NCI-H2171 (cell line): ENCODE measurements at regions not wholly inside any gene's neighbourhood (a gene's known extent, or its start where the extent isn't known, plus 50 kb on each side); places are given as distances from the start of the nearest gene placed in this dataset.

ENCODE experiments used
- DNase-seq: peaks from one replicate; lab custom pipeline; 2025; lab: John Stamatoyannopoulos, UW

DNA sequence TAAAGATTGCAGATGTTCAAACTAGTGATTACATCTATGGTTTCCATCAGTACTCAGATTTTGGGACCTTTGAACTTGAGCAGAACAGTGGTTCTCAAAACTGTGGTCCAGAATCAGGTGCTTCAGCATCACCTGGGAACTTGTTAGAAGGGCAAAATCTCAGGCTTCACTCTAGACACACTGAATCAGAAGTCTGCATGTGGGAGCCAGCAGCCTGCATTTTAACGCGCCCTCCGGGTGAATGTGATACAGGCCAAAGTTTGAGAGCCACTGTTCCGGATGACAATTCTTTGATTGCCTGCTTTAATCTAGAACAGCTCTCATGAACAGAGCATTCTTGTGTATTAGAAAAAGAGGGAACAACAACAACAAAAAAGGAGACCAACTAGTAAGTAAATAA is 261.7 kb downstream of the GPD2 start:
- DNase-seq = no peak

GRCh38 chr2:156700681-156701080 is 264.5 kb downstream of the GPD2 start:
- DNase-seq = no peak

GRCh38 chr2:156702541-156702940 is 266.4 kb downstream of the GPD2 start:
- DNase-seq = no peak

- DNase-seq = no peak
Observed at GRCh38 chr2:156703642-156704041, 267.5 kb downstream of the GPD2 start.

DNA sequence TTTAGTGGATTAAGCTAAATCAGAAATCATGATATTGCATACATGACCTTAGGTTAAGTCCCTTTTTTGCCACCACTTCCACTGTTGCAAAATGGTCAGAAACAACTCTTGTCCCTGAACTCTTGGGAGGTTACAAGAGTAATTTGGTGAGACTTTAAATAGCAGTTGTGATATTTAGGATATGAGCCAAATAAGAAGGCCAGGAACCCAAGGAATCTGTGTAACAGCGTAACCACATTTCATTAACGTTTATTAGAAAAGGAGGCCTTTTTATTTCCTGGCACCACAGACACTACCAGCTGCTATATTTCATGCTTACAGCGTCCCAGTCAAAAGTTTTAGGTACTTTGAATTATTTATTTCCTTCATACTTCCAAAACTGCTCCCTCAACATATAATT is 268.0 kb downstream of the GPD2 start:
- no peak for DNase-seq

DNA sequence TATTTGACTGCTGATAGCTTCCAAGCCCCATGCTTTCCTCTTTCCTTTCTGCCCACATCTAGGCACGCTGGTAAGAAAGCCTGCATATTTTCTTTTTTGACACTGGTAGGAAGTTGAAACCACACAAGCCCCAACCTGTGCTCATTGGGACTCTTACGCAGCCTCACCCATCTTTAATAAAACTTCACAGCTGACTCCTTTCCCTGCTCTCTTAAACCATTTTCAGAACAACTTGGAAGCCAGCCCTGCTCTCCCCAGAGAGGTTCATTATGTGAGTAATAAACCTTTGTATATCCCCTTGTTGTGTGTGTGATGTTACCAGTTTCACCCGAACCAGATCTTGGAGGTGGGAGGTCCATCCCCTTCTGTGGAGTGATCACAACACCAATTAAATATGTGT is 268.4 kb downstream of the GPD2 start:
- DNase-seq = no peak

DNA sequence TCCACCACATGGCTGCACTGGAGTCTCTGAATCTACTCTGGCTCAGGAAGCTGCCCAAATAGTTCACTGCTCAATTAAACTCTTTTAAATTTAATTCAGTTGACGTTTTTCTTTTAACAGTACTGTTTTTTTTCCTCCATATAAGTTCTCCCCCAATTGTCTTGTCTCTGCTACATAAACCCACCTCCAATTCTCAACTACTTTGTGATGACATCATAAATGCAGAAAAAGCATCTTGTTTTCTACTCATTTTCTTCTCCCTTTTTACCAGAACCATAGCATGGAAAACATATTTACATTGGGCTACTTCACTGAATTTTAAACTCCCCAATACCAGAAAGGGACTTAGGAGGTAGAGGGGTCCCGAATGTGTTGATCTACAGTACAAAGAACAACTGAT is 270.4 kb downstream of the GPD2 start:
- no peak for DNase-seq

GRCh38 chr2:156708051-156708450 is 271.9 kb downstream of the GPD2 start:
- DNase-seq = no peak

DNA sequence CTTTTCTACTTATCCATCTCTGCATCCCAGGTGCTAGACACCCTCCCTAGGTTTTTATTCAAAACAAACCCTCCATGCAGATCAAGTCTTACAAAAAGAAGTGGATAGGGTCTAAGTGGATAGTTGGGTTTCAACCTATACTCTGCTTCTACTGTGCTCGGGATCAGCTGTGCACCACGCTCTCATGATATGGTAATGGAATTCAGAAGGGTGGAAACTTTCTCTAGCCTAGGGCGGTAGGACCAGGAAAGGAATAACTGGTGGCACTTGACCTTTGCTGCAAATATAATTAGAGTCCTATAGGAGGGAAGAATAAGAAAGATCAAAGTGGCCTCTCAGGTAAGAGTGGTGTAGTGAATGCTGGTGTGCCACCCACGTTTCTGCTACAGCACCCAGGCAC is 272.9 kb downstream of the GPD2 start:
- no peak for DNase-seq

DNA sequence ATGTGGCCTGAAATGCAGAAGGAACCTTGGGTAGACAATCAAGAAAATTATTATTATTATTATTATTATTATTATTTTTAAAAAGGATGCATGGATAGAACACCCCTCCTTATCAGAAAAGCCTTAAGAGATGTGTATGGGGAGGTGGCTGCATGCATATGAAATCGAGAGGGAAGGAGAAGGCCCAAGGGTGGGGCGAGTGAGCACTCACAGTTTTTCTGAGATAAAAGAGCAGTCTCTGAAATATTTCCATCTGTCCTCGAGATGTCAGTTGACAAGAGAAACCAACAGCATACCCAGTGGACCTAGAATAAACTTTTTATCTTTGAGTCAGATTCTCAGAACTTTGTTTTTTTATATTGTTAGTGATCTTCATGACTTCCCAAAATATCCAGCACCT is 282.9 kb downstream of the GPD2 start:
- no peak for DNase-seq

DNA sequence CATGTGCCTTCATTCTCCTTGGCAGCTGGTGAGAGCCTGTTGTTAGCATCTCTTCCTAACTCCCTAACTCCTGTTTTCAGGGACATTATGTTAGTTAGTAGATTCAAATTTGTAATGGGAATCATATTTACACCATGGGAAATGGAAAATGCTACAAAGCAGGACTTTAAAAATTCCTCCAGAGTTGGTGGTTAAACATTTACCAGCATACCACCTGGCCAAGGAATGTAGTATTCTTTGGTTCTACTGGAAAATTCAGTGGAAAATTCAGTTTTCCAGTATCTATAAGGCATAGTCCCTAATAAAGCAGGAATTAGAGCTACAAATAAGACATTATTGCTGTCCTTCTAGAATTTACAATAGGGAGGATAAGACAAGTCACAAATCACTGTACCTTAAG is 291.7 kb downstream of the GPD2 start:
- no peak for DNase-seq

DNA sequence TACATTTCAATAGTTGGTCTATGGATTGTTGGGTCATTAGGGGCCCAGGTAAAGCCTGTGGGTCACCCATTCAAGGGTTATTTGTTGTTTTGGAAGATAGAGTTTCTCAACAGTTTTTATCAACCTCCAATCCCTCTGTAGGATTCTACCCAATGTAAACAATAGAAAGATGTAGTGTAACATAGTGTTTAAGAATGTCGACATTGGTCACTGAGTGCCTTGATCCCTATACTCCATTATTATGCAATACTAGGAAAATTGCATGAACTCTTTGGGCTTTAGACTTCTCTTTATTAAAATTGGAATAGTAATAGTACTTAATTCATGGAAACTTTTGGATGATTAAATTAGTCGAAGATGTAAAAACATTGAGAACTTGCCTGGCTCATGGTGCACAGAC is 292.1 kb downstream of the GPD2 start:
- DNase-seq = no peak

DNA sequence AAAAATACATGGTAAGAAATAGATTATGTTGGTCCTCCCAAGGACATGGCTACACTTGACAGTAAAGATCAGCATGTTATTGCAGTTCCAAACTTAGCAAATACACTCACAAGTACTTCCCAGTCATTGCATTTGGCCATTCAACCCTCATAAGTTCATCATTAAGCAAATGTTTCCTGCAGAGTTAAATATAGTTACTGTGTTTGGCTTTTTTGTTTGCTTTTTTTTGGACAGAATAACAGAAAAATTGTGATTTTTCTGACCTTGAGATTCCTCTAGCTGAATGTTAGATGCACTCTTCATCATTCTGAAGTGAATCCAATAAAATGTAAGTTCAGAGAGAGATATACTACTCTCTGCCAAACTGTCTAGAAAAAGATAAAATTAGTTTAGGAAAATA is 295.3 kb downstream of the GPD2 start:
- no peak for DNase-seq

DNA sequence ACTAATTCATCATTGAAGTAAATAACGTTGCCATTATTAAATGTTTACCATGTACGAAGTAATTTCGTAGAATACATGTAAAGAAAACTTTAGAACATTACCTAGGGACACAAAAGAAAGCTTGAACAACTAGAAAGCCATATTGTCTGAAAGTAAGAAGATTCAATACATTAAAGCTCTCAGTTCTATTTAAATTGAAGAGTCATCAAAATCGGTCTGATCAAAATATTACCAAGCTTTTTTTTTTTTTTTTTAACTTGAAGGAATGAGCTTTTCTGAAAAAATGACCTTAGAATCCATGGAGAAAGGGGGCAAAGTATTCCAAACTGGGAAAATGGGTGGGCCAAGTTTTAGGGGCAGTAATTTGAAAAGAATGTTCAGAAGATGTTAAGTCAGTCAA is 300.8 kb downstream of the GPD2 start:
- no peak for DNase-seq

DNA sequence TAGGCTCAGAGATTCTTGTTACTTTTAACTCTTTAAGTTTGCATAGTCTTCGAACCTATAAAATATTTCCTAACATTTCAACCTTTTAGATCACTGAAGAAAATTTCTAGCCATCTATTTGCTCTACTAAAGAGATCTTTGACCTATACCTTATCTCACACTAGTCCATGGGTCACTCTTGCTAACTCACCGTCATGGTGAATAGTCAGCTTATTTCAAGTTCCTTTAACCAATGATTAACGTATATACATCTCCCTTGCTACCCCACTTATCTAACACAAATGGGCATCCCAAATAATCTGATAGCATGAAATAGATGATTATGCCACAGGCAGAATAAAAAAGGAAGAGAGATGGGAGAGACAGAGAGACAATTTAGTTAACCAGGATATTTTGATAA is 303.1 kb downstream of the GPD2 start:
- DNase-seq = no peak

DNA sequence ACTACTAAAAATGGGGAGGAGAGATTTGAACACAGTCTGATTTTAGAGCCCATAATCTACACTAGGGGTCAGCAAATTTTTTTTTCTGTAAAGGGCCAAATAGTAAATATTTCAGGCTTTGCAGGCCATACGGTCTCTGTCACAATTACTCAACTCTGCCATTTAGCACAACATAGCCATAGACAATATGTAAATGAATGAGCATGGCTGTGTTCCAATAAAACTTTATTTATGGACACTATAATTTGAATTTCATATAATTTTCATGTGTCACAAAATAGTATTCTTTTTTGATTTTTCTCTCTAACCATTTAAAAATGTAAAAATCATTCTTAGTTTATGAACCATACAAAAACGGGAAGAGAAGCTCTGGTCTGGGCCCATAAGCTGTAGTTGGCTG is 309.4 kb downstream of the GPD2 start:
- no peak for DNase-seq

DNA sequence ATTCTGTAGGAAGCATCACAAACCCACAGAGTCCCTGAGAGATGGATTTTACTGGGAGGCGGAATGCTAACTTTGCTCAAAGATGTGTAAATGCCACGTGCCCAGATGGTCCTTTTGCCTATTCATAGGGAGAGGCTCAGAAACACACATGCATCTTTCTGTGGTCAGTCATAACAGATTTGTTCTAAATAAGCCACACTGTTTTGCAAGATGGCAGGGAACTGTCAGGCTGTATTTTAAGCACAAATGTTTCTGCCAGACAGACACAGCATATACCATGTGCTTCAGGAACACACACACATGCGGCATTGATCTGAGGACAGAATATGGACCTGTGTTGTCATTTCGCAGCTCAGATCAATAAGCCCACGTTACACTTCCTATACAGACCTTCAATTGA is 312.0 kb downstream of the GPD2 start:
- no peak for DNase-seq

DNA sequence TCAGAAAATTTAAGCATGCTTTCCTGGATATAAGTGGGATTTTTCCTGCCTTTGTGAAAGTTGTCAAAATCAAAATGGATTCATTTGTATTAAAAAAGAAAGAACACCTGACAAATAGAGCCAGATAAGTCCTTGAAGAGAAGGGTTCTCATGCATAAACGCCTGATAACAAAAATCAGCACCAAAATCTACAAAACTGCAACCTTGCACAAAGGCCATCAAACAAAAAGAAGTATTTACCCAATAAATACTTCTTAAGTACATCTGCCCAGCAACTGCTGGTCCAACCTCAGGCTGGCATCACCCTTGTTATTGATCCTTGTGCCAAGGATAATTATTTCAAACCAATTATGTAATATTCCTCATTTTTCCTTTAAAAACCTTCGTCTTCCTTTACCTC is 315.9 kb downstream of the GPD2 start:
- DNase-seq = no peak

DNA sequence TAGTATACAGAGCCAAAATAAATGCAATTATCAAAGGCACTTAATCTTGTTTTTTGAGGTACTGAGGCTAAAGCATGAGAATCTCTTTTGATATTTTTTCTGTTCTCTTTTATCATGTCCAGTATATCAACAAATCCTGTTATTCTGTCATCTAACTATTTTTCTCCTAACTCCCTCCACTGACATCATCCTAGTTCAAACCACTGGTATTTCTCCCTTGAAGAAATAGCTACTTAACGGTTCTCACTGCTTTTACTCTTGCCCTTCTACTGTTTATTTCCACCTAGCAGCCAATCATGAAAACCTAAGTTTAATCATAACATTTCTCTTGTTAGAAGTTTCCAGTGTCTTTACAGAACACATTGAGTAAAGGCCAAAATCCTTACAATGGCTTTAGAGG is 317.6 kb downstream of the GPD2 start:
- DNase-seq = no peak

- DNase-seq = no peak
Observed at GRCh38 chr2:156756516-156756915, 320.3 kb downstream of the GPD2 start.

GRCh38 chr2:156763174-156763573 is 327.0 kb downstream of the GPD2 start:
- DNase-seq = no peak

GRCh38 chr2:156765043-156765442 is 328.9 kb downstream of the GPD2 start:
- no peak for DNase-seq

- DNase-seq = no peak
Observed at GRCh38 chr2:156765450-156765849, 329.3 kb downstream of the GPD2 start.

- no peak for DNase-seq
Observed at GRCh38 chr2:156769802-156770201, 333.6 kb downstream of the GPD2 start.

GRCh38 chr2:156778916-156779315 is 342.7 kb downstream of the GPD2 start:
- DNase-seq = no peak
